Adrenal gland (tissue), 5 donors: ENCODE measurements at regions not wholly inside any gene's neighbourhood (a gene's known extent, or its start where the extent isn't known, plus 50 kb on each side); places are given as distances from the start of the nearest gene placed in this dataset.

Experiments
- CTCF ChIP-seq, 6 experiments: fragments of 450-650 bp in 4 of 6; fragments of 200-600 bp in 2 of 6; sonication (generic) in 1 of 6; IDR thresholded peaks; 1 replicate in 5 of 6; 2 replicates in 1 of 6; pipeline versions ENCODE4 v1.5.1 to v1.8.0; 2016 to 2021; ENCODE audit warnings: antibody characterized with exemption in 6 of 6, mild to moderate bottlenecking in 2 of 6, moderate library complexity in 1 of 6
- POLR2A ChIP-seq, 2 donors: fragments of 450-650 bp; IDR thresholded peaks; one replicate each; pipeline ENCODE4 v1.6.1; 2017; ENCODE audit warnings: antibody characterized with exemption in 2 of 2, mild to moderate bottlenecking in 2 of 2, moderate library complexity in 1 of 2
- donor health status: DM: no; HTN: no; CAD: no.

DNA sequence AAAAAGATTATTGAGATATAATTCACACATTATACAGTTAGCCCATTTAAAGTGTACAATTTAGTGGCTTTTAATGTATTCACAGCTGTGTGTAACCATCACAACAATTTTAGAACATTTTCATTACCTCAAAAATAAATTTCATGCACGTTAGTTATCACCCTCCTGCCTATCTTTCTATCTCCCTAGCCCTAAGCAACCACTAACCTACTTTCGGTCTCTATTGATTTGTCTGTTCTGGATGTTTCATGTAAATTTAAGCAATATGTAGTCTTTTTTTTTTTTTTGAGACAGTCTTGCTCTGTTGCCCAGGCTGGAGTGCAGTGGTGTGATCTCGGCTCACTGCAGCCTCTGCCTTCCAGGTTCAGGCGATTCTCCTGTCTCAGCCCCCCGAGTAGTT, 439.4 kb downstream of the PCNX1 start:
- TF ChIP-seq POLR2A (IDR thresholded peaks at IDR 0.05) = no peak
- TF ChIP-seq CTCF (IDR thresholded peaks at IDR 0.05) = no peak
